Peyer's patch (tissue), 4 donors: ENCODE measurements at regions not wholly inside any gene's neighbourhood (a gene's known extent, or its start where the extent isn't known, plus 50 kb on each side); places are given as distances from the start of the nearest gene placed in this dataset.

Experiments
- POLR2A ChIP-seq, 2 donors: fragments of 450-650 bp; IDR thresholded peaks; one replicate each; pipeline ENCODE4 v1.5.1; 2017; ENCODE audit warnings: antibody characterized with exemption in 2 of 2, mild to moderate bottlenecking in 2 of 2, moderate library complexity in 2 of 2
- TF ChIP-seq, protein P1 (sequence below), 6 experiments: fragments of 450-650 bp in 4 of 6; fragments of 200-600 bp in 2 of 6; sonication (generic) in 1 of 6; IDR thresholded peaks; one replicate each; pipeline ENCODE4 v1.5.1; 2017 to 2019; ENCODE audit warnings: antibody characterized with exemption in 6 of 6, mild to moderate bottlenecking in 3 of 6, moderate library complexity in 1 of 6

DNA sequence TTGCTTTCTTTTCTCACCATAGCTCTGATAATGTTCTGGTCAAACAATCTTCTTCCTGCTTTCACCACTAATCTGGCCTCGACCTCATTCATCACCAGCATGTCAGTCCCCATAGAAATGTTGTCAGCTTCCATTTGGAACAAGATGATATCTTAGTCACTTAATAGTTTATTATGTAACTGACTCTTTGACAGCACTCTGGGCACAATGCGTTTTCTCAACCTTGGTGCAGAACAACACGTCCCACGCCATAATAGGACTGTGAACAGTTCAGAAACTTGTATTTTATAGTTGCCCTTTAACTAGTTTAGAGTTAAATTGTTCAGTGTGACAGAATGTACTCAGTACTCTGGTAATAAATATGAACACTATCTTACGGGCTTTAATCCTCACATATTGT lies 106.0 kb downstream of the MC4R start:
- TF ChIP-seq, protein P1, sequence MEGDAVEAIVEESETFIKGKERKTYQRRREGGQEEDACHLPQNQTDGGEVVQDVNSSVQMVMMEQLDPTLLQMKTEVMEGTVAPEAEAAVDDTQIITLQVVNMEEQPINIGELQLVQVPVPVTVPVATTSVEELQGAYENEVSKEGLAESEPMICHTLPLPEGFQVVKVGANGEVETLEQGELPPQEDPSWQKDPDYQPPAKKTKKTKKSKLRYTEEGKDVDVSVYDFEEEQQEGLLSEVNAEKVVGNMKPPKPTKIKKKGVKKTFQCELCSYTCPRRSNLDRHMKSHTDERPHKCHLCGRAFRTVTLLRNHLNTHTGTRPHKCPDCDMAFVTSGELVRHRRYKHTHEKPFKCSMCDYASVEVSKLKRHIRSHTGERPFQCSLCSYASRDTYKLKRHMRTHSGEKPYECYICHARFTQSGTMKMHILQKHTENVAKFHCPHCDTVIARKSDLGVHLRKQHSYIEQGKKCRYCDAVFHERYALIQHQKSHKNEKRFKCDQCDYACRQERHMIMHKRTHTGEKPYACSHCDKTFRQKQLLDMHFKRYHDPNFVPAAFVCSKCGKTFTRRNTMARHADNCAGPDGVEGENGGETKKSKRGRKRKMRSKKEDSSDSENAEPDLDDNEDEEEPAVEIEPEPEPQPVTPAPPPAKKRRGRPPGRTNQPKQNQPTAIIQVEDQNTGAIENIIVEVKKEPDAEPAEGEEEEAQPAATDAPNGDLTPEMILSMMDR (IDR thresholded peaks at IDR 0.05), result no peak
- TF ChIP-seq POLR2A (IDR thresholded peaks at IDR 0.05), result no peak
